Amygdala (tissue), 56 donors: ENCODE measurements at regions not wholly inside any gene's neighbourhood (a gene's known extent, or its start where the extent isn't known, plus 50 kb on each side); places are given as distances from the start of the nearest gene placed in this dataset.

ENCODE experiments used
- DNase-seq, 56 donors: peaks; one replicate each; lab custom pipeline; 2025; lab: John Stamatoyannopoulos, UW

DNA sequence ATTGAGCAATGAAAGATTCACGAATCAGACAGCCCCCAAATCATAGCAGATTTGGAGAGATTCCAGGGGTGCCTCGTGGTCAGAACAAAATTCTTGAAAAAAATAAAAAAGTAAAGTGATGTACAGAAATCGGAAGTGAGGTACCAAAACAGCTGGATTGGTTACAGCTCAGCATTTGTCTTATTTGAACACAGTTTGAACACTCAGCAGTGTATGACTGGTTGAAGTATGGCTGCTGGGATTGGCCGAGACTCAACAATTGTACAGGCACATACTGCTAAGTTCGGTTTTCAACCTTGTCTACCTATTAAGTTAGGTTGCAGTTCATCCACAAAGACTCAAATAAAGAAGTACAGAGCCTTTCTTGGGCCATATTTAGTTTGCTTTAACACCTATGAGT, 865.4 kb upstream of the TMEM132C start:
- no peak for DNase-seq

DNA sequence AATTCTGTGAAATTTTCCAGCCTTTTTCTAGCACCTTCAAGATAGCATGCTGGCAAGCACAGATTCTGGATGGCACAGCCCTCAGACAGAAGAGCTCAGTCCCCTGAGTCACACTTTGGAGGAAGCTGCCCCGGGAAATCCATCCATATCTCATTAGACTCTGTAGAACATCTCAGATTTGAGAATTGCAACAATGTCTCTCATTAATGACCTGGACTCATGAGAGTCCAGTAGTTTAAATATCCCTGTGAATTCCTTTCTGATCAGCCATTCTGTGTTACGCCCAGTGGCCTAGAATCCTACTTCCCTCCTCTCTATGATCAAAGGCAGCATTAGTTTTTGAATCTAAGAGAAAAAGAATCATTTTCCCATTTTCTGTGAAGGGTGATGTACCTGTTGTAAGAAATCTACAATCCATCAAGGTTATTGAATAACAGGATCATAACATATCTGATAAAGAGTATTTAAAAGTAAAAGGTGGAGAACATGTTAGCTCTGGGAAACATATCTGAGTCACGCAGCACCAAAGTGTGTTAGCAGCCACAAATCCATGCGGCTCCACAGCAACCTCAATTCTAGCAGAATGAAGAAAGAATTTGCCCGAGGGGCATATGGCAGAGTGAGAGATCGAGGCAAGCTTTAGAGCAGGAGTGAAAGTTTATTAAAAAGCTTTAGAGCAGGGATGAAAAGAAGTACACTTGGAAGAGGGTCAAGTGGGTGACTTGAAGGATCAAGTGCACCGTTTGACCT, 855.6 kb upstream of the TMEM132C start:
- DNase-seq: no peak

DNA sequence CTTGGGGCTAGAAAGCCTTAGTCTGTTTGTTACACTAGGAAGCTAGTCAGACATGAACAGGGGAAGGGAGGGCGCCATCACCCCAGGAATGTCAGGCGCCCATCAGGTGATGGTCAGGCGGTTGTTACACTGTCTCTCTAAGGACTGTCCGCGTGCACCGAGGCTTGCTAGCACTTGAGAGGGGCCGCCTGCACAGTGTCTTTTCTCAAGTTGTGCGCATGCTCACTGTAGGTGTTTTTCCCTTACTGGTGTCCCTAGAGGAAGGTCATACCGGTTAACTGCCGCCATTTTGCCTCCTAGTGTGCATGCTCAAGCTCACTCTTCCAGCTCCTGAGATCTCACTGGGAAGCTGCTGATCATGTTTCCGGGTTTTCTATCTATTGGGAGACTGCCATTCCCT, 855.0 kb upstream of the TMEM132C start:
- DNase-seq: no peak

DNA sequence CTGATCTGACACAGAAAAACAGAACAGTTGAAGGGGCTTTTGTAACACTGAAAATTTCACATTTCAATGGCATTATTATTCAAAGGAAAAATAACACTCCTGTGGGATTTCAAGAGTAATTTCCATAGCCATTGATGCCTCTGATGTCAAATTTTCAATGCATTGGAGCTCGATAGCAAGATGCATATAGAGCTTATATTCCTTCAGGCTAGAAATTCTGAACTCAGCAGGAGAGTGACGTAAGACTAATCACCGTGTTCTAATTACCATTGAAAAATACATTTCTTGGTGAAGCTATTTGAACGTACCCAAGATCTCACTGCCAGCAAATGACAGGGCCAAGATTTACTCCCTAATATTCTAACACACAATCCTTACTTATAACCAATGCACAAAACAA, 854.1 kb upstream of the TMEM132C start:
- no peak for DNase-seq

DNA sequence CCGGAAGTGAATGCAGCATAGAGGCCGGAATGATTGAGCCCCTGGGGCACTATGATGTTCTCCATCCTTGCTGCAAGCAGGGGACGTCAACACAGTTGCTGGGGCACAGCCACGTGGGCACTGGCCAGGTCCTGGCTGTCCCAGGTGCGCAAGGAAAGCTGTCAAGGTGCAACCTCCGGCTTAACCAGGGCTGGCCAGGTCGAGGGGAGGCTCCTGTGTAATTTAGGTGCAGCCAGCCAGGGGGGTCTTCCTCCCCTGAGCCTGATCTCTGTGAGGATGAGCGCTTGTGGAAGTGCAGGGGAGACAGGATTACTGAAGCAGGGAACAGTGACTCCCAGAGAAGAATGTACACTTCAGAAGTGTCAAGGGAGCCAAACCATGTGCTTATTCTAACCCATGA, 852.8 kb upstream of the TMEM132C start:
- no peak for DNase-seq

DNA sequence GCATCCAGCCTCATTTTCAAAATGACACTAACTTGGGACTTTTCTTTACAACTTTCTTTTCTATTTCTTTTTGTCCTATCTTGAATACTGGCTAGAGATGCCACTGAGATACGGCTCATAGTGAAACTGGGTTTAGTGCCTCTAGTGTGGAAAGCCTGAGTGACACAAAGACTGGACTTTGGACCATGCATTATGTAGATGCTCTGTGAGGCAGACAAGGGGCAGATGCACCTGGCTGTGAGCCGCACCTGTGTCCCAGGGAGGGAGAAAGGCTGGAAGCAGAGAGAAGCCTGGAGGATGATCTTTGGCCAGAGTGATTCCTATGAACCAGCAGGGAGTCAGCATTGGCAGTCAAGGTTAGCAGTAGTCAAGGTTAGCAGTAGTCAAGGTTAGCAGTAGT, 852.3 kb upstream of the TMEM132C start:
- DNase-seq: no peak

DNA sequence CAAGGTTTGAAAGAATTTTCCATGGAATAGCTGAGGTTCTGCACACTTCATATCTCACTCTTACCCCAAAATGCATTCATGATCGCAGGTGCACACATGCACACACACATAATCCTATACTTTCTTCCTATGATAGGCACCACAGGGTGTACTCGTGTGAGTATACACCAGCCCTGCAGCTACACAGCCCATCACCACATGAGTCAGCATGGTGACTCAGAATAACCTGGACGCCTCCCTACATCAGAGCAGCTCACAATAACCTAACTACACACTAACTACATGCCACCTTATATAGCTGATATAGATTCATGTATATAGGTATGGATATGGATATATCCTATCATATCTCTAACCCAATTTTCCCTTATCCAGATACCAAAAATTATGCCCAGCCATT, 850.2 kb upstream of the TMEM132C start:
- no peak for DNase-seq

DNA sequence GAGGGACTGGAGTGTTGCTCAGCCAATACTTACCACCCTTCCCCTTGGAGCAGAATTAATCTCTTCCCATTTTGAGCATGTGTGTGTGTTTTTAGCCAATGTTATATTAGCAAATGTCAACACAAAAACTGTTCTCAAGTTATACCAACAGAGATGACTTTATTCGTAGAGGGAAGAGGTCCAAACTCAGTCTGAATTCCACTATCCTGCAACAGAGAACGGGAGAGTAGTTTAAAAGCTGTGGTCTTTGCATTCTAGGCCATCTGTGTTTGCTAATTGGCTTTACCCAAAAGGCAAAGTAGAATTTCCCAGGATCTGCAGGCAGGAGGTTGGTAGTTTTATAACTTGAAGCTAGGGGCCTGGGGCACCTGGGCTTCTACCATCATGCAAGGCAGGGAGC, 847.9 kb upstream of the TMEM132C start:
- no peak for DNase-seq

DNA sequence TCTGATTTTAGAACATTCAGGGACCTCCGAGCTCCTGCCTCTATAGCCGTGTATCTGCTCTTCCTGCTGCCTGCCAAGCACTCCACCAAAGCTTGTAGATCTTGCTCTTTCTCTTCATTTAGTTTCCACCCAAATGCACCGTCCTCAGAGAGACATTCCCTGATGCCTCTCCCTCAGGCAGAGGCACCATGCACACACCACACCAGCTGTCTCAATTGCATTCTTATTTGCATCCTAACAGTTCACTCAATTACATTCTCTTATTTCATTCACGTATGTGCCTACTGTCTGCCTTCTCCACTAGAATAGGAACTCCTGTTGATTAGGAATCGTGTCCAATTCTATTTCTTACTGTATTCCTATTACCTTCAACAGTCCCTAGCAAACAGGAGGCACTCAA, 845.4 kb upstream of the TMEM132C start:
- DNase-seq: no peak

DNA sequence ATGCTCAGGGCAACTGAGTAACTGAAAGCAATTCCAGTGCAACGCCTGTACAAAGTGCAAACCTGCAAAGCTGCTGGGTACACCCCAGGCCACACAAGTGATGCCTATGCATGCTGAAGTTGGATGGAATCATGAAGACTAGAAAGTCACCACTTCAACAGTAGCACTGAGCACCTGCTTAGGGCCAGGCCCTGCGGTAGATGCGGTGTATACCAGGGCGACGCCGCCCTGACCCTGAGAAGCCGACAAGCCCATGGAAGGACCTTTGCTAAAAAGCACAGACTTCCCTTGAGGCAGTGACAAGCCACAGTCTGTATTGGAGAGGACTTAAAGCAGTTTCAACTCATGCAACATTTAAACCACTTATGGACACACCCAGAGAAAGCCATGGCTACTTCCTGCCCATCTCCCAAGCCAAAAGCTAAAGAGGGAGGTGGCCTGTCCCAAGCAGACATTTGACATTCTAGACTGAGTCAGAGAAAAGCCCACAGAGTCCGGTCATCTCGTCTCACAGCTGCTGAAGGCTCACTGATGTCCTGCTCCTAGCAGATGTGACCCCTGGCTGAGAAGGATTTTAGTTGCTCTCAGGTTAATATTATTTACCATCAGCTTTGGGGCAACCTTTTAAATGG, 843.9 kb upstream of the TMEM132C start:
- DNase-seq: no peak

DNA sequence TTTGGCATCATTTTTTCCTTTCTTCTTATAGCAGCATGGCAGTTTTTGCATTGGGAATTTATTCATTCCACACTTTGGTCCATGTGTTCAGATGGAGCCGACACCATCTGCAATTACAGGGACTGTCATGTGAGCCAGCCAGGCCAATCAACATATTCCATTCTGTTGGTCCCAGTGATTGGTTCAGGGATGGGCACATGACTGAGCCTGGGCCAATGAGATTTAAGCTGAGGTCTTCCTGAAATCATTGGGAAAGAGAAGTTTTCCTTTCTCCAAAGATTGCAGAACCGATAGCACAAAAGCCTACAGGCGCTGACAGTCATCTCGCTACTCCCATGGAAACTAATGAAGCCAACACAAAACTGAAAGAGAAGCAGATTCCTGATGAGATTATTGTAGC, 841.5 kb upstream of the TMEM132C start:
- no peak for DNase-seq

DNA sequence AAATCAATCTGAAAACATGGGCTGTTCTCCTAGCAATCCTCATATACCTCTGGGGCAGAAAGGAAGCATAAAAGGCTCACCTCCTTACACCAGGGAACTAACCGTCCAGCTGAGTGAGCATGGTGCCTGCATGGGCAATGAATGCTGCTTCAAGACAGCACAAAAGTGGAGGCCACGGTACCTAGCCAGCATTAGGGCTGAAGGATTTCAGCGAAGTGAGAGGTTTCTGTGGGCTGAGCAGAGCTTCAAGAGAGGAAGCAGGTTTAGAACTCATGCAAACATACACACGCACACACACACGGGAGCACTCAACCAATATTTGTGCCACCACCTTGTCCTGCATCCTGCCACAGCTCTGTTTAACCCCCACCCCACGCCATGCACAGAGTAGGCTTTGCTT, 838.5 kb upstream of the TMEM132C start:
- no peak for DNase-seq

DNA sequence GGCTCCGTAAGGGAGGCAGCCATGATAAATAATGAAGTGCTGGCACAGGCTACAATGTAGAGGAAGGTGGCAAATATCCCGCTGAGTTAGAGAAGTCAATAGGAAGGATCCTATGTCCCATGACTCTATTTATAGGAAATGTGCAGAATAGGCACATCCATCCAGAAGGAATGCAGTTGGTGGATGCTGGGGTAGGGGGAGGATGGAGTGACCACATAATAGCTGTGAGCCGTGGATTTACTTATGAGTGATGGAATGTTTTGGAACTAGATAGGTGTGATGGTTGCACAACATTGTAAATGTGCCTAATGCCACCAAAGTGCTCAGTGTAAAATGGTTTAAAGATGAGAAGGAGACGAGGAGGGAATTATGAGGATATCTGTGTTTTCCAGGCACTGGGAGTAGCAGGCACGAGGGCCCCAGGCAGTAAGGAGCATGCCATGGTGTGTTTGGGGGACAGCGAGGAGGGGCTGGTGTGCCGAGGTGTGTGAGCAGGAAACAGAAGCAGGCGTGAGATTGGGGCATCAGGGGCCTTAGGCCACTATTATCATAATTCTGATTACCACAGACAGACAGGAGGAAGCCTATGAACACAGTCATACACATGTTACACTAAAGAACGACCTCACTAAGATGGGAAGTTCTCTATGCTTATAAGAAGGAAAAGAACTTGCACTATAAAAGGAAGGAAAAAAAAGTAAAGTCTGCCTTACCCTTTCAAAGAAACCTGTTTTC, 837.3 kb upstream of the TMEM132C start:
- no peak for DNase-seq

DNA sequence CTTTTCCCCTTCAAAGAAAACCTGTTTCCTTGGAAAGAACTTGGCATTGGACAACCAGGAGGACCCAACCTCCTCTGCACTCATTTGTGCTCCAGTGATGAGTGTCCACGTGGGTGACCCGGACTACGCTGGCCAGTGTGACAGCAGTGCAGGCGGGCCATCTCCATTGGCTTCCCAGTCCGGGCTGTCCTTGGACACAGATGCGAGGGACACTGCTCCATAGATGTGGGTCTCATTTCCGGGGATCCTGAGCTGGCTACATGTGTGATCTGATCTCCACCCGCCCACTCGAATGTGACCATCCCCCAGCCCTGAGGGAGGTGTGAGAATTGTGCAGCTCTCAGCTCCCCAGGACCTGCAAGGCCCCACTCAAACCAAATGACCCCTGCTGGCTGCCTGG, 836.6 kb upstream of the TMEM132C start:
- no peak for DNase-seq

DNA sequence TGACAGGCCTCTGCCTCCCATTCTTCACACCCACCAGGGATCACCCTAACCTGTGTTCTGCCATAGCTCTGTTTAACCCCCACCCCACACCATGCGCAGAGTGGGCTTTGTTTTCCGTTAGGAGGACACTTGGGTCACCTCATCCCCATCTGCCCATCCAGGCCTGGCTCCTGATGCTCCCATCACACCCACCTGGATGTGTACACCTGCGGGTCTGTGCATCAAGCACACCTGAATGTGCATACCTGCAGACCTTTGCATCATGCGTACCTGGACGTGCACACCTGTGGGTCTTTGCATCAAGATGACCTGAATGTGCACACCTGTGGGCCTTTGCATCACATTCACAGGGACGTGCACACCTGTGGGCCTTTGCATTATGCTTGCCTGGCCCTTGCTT, 835.8 kb upstream of the TMEM132C start:
- no peak for DNase-seq

DNA sequence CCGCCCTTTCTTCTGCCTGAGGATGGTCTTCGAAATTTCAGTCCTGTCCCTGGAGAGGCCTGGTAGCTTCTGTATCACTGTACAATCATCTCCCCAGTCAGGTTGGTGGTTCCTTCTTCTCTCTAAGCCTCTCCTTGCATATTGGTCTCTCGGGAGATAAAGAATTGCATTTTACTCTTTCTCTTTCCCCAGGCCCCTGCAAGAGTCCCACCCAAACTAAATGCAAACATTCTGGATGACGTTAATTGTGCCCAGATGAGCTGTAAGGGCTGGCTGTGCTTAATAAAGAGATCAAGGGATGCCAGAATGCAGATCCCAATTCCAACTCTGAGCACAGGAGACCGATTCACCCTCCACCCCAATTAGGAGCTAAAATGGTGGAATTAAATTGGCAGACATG, 835.4 kb upstream of the TMEM132C start:
- no peak for DNase-seq

DNA sequence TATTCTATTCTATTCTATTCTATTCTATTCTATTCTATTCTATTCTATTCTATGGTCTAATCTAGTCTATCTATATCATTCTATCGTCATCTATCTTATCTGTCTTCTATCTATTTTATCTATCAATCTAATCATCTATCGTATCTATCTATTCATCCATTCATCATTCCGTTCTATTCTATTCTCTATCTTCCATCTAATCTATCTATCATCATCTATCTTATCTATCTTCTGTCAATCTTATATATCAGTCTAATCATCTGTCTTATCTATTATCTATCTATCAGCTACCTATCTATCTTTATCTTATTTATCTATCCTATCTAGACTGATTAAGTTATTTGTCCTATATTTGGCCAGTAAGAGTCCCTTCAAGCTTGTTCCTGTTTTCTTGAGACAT, 831.5 kb upstream of the TMEM132C start:
- no peak for DNase-seq

DNA sequence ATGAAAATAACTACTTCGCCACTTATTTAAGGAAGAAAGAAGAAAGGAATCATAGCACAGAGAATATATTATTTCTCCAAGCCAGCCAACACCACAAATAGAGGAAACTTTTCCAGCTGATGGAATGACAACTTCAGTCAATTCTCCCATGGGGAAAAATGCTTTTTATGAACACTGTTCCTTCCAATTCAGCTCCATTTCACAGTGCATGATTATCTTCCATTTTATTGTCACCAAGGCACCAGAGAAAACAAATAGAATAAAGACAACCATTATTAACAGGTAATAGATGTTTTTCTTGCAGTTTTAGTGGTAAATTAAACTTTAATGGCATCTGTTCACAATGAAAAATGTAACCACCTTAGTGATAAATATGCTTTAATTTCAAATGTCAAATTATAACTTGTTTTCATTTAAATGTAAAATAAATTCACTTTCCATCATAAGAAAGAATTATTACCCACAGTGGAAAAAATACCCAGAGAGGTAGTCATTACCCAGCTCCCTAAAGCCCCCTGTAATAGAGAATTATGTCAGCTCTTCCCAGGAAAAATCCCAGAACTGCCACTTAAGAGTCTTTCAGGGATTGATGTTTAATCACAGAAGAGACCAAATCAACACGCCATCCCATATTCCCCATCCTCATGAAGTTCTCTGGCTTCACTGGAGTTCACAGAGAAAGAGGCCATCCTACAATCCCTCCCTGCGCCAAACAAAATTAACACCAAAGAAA, 828.3 kb upstream of the TMEM132C start:
- DNase-seq: no peak

DNA sequence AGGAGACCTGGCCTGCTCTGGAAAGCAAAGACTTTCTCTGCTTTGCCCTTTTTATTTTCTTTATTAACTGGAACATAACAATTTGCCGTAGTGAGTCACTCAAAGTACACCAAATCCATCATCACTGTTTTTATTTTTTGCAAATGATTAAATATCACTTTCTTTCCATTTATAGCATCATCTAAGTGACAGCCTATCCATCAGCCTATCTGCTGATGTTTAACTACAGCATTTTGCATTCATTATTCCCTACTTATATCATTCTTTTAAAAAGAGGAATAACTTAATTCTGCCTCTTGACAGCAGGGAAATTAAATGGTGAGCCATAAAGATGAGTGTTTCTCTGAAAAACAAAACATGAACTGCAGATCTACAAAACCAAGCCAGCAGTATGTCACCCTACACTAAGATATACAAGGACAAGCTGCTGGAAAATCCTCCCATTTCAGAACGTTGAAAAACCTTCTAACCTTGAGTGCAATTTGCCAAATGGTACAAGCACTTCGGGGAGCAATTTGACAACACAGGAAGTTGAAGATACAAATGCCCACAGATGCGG, 821.3 kb upstream of the TMEM132C start:
- no peak for DNase-seq

DNA sequence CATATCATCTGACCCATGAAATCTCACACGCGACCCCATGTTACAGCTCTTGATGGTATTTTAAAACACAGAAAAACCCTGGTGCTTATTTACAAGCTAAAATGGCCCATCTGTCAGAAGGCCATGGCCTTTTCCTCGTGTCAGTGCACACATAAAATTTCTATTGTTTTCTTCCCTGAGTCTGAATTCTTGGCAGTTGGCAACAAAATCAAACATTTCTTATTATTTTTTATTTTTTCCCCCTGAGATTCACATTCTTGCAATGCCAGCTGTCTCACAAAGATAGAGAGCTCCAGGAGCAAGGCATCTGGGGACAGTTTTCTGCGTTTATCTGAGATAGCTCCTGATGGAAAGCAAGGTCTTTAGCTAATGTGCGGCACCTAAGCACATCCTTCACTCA, 818.1 kb upstream of the TMEM132C start:
- DNase-seq: no peak

DNA sequence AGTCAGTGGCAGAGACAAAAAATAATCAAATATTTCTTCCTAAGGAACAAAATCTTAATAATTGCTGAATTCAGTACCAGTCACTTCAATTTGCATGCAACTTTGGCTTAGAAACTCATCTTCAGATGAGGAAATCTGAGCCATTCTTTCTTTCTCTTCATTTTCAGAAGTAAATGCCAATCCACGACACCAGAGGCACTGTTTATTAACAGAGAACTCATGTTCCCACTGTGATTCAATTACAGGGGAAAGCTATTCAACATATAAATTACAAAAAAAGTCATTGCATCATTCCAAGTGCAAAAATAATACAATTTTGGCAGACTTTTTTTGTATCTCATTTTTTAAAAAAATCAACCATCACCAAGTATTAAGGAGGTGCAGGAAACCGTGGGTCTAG, 816.1 kb upstream of the TMEM132C start:
- DNase-seq: no peak
